K562 (cell line): ENCODE measurements at regions not wholly inside any gene's neighbourhood (a gene's known extent, or its start where the extent isn't known, plus 50 kb on each side); places are given as distances from the start of the nearest gene placed in this dataset.

Source experiments
- ATAC-seq: fragments of 200-7000 bp; cut with Tn5 transposase; 3 replicates; pipeline ENCODE4 v1.9.1; 2020; ENCODE audit warnings: moderate library complexity
- BruUV-seq: library from RNA; stranded (reverse); fragments of 400-500 nt; replicated peaks from 2 replicates; lab custom pipeline; 2021; lab: Mats Ljungman, UMichigan
- CTCF ChIA-PET: fragments of 300-600 bp; formaldehyde crosslinking; extraction: SDS; loops from one replicate; lab custom pipeline; 2021; ENCODE audit warnings: low intra/inter-chr PET ratio; lab: Yijun Ruan, JAX
- POLR2A ChIA-PET: fragments of 300-600, 350-650 bp; sonication (Branson Sonifier 250); formaldehyde crosslinking; extraction: SDS; loops from one replicate; lab custom pipeline; 2021; ENCODE audit warnings: antibody characterized with exemption, inconsistent platforms; lab: Yijun Ruan, JAX
- DNase-seq, 4 experiments: peaks; one replicate each; pipeline versions ENCODE4 v3.0.0 to v3.0.0-alpha.2; 2011 to 2018; ENCODE audit warnings: low spot score in 3 of 4, mixed read lengths in 3 of 4; ENCODE audit errors: extremely low read depth in 1 of 4
- FAIRE-seq: peaks from 2 replicates; lab custom pipeline; 2011; peaks lifted over from hg19 to GRCh38; lab: Jason Lieb, UNC
- H2AFZ ChIP-seq: 2 replicates; pipeline ENCODE4 v1.6.0; 2011; ENCODE audit warnings: low read depth, low read length, control low read depth, inconsistent platforms
- H3K27ac ChIP-seq: fragments of 200-600 bp; 3 replicates; pipeline ENCODE4 v1.8.0; 2011; ENCODE audit warnings: low read depth, mild to moderate bottlenecking, control low read depth, inconsistent platforms, low read length, moderate library complexity, mixed read lengths; ENCODE audit errors: extremely low read depth
- H3K27me3 ChIP-seq, 2 experiments: fragments of 300-600 bp in 1 of 2; 2 replicates in 1 of 2; 3 replicates in 1 of 2; pipeline versions ENCODE4 v1.6.0 to v1.8.0; 2011; ENCODE audit warnings: inconsistent platforms in 2 of 2, low read length in 2 of 2, mild to moderate bottlenecking in 1 of 2, mixed read lengths in 1 of 2, moderate library complexity in 1 of 2; ENCODE audit not compliant: control insufficient read depth in 2 of 2, insufficient read depth in 2 of 2
- H3K36me3 ChIP-seq: fragments of 300-600 bp; 3 replicates; pipeline ENCODE4 v1.8.0; 2011; ENCODE audit warnings: mild to moderate bottlenecking, low read length, inconsistent platforms; ENCODE audit not compliant: control insufficient read depth, insufficient read depth
- H3K4me1 ChIP-seq, 2 experiments: fragments of 200-600 bp in 1 of 2; replicated peaks in 1 of 2; 2 replicates in 1 of 2; 3 replicates in 1 of 2; pipeline versions ENCODE4 v1.5.1 to v1.8.0; 2011; ENCODE audit warnings: inconsistent platforms in 2 of 2, low read length in 2 of 2, mild to moderate bottlenecking in 1 of 2, mixed read lengths in 1 of 2, moderate library complexity in 1 of 2; ENCODE audit not compliant: control insufficient read depth in 2 of 2, insufficient read depth in 2 of 2
- H3K4me2 ChIP-seq: 2 replicates; pipeline ENCODE4 v1.6.1; 2011; ENCODE audit warnings: low read length, control low read depth, inconsistent platforms, mixed read lengths; ENCODE audit not compliant: insufficient read depth
- H3K4me3 ChIP-seq: fragments of 200-600 bp; sonication (generic), shearing (Covaris generic); 2 replicates; pipeline ENCODE4 v1.5.1; 2016; ENCODE audit warnings: control low read depth, inconsistent platforms
- H3K79me2 ChIP-seq: fragments of 200-600 bp; 3 replicates; pipeline ENCODE4 v1.8.0; 2011; ENCODE audit warnings: low read length, inconsistent platforms; ENCODE audit not compliant: control insufficient read depth, insufficient read depth
- H3K9ac ChIP-seq, 2 experiments: 2 replicates each; pipeline versions ENCODE4 v1.6.0 to v1.6.1; 2011; ENCODE audit warnings: low read depth in 2 of 2, low read length in 2 of 2, control low read depth in 1 of 2, inconsistent platforms in 1 of 2, mild to moderate bottlenecking in 1 of 2, mixed read lengths in 1 of 2; ENCODE audit not compliant: insufficient read depth in 1 of 2
- H3K9me1 ChIP-seq: one replicate; pipeline ENCODE4 v1.6.0; 2011; ENCODE audit warnings: inconsistent platforms, mild to moderate bottlenecking, low read length, moderate library complexity; ENCODE audit not compliant: control insufficient read depth, insufficient read depth
- H3K9me3 ChIP-seq: replicated peaks from 2 replicates; pipeline ENCODE4 v1.5.1; 2011; ENCODE audit warnings: low read depth, low read length, inconsistent platforms; ENCODE audit not compliant: control insufficient read depth, insufficient read depth
- H4K20me1 ChIP-seq: replicated peaks from 2 replicates; pipeline ENCODE4 v1.6.1; 2011; ENCODE audit warnings: low read length, inconsistent platforms, mixed read lengths; ENCODE audit not compliant: control insufficient read depth, insufficient read depth
- DPF2 ChIP-seq: fragments of 450-650 bp; IDR thresholded peaks from 2 replicates; pipeline ENCODE4 v1.6.1; 2016
- LEF1 ChIP-seq: fragments of 450-650 bp; IDR thresholded peaks from 2 replicates; pipeline ENCODE4 v1.6.1; 2016; ENCODE audit warnings: mild to moderate bottlenecking
- MYNN ChIP-seq, 2 experiments: sonication (generic); formaldehyde crosslinking in 1 of 2; IDR thresholded peaks; 2 replicates each; pipeline versions ENCODE4 v1.5.0 to v1.6.1; 2016 to 2020; ENCODE audit warnings: antibody characterized with exemption in 1 of 2, missing genetic modification reagents in 1 of 2
- NCOA2 ChIP-seq, 2 experiments: fragments of 450-650 bp; IDR thresholded peaks; 2 replicates each; pipeline ENCODE4 v1.6.1; 2018; ENCODE audit warnings: mild to moderate bottlenecking in 2 of 2, moderate library complexity in 1 of 2; ENCODE audit not compliant: partially characterized antibody in 2 of 2
- NCOR1 ChIP-seq: fragments of 450-650 bp; IDR thresholded peaks from 2 replicates; pipeline ENCODE4 v1.6.1; 2016; ENCODE audit warnings: mild to moderate bottlenecking, moderate library complexity
- NFATC3 ChIP-seq: fragments of 450-650 bp; IDR thresholded peaks from 2 replicates; pipeline ENCODE4 v1.6.1; 2017; ENCODE audit warnings: mild to moderate bottlenecking
- NR3C1 ChIP-seq: sonication (generic); formaldehyde crosslinking; IDR thresholded peaks from 2 replicates; pipeline ENCODE4 v1.8.1; 2022; ENCODE audit warnings: missing genetic modification reagents
- SMARCA4 ChIP-seq: fragments of 450-650 bp; IDR thresholded peaks from 2 replicates; pipeline ENCODE4 v1.6.1; 2016
- SMARCC2 ChIP-seq: fragments of 450-650 bp; IDR thresholded peaks from 2 replicates; pipeline ENCODE4 v1.6.1; 2017; ENCODE audit warnings: antibody characterized with exemption, moderate library complexity, mild to moderate bottlenecking, low read depth
- SMARCE1 ChIP-seq: fragments of 450-650 bp; IDR thresholded peaks from 2 replicates; pipeline ENCODE4 v1.7.1; 2016; ENCODE audit warnings: mild to moderate bottlenecking
- SPI1 ChIP-seq: IDR thresholded peaks from 2 replicates; pipeline ENCODE4 v1.6.1; 2011; ENCODE audit warnings: low read depth, low read length, control low read depth, borderline replicate concordance
- TARDBP ChIP-seq: fragments of 450-650 bp; IDR thresholded peaks from 2 replicates; pipeline ENCODE4 v1.6.1; 2016
- TGIF2 ChIP-seq: sonication (generic); formaldehyde crosslinking; IDR thresholded peaks from 2 replicates; pipeline ENCODE4 v1.8.1; 2022; ENCODE audit warnings: mild to moderate bottlenecking, missing genetic modification reagents, moderate library complexity
- ZC3H11A ChIP-seq: IDR thresholded peaks from 2 replicates; pipeline ENCODE4 v1.6.1; 2012; ENCODE audit warnings: low read depth, low read length, improper control_type of control experiment
- ZFP1 ChIP-seq: fragments of 450-650 bp; formaldehyde crosslinking; IDR thresholded peaks from 2 replicates; pipeline ENCODE4 v1.4.0; 2020; ENCODE audit warnings: mild to moderate bottlenecking, mixed read lengths
- ZFPM2 ChIP-seq: fragments of 250-450 bp; sonication (Bioruptor Pico); IDR thresholded peaks from 2 replicates; pipeline ENCODE4 v1.5.1; 2022; ENCODE audit warnings: mild to moderate bottlenecking
- ZNF23 ChIP-seq: fragments of 250-450 bp; sonication (Bioruptor Pico); IDR thresholded peaks from 2 replicates; pipeline ENCODE4 v1.4.0; 2020; ENCODE audit warnings: mild to moderate bottlenecking
- ZNF324 ChIP-seq: fragments of 250-450 bp; sonication (Bioruptor Pico); IDR thresholded peaks from 2 replicates; pipeline ENCODE4 v1.4.0; 2020; ENCODE audit warnings: mild to moderate bottlenecking
- ZNF592 ChIP-seq: fragments of 450-650 bp; IDR thresholded peaks from 2 replicates; pipeline ENCODE4 v1.6.1; 2017; ENCODE audit warnings: antibody characterized with exemption, mild to moderate bottlenecking
- WGBS: fragments of 100-300 bp; shearing (Covaris generic); methylation state at CpG from one replicate; pipeline ENCODE4 v1.1.6; 2016; ENCODE audit warnings: low coverage, mixed read lengths; ENCODE audit not compliant: insufficient coverage; ENCODE audit errors: missing lambda C conversion rate; 5-methylcytosine and 5-hydroxymethylcytosine counted together
- in situ Hi-C: fragments of 300-500 bp; cut with MboI; formaldehyde crosslinking; loops from 4 replicates; pipeline ENCODE4 v1.15.0; 2018; ENCODE audit warnings: inconsistent platforms, mixed read lengths
- intact Hi-C: fragments of 100-400 bp; cut with micrococcal nuclease; formaldehyde crosslinking; loops from 2 replicates; pipeline ENCODE4 v1.14.2; 2022

GRCh38 chr7:136067277-136067676 is 90.1 kb upstream of the MTPN start:
- in situ Hi-C loops = no loop called here
- FAIRE-seq (no peak), DNase-seq (peak in 2 of 4 experiments; percentile 48 to 58), ATAC-seq (peak; percentile 47)
- H3K36me3 ChIP-seq = no peaks in the 10 kb centered on the region
- H3K4me1 ChIP-seq = peaks cover 4 to 47% of the 10 kb centered on the region in 2 experiments; a peak in 4 of 5 replicates
- peak overlapping the region; percentile 56; the same call in 2 of the 3 replicates for H3K27ac ChIP-seq
- no peaks in the 10 kb centered on the region for H4K20me1 ChIP-seq
- 0% methylated on average over 1 of the region's 1 CpG for WGBS
- H3K9ac ChIP-seq = no peak overlapping the region
- H3K9me1 ChIP-seq = no peaks in the 10 kb centered on the region
- H3K9me3 ChIP-seq = no peaks in the 10 kb centered on the region
- no peak overlapping the region for H3K4me2 ChIP-seq
- CTCF ChIA-PET = no interaction called here
- H3K27me3 ChIP-seq = no peaks in the 10 kb centered on the region
- H3K4me3 ChIP-seq = no peak overlapping the region
- H3K79me2 ChIP-seq = no peaks in the 10 kb centered on the region
- no TSS peak for BruUV-seq
- H2AFZ ChIP-seq = peak overlapping the region; percentile 73
- POLR2A ChIA-PET = interaction anchor here (1.1 kb wide), 1 partner anchor 11 kb away, joined by 4 read pairs; no protein-coding TSS in a partner anchor
- intact Hi-C loops = no loop called here
- TF ChIP-seq DPF2 (peak; percentile 63; the same call in 1 of the 2 replicates), ZFP1 (CRISPR knock-in tag) (no peak), ZNF23 (CRISPR knock-in tag) (no peak), LEF1 (peak; percentile 66; the same call in 1 of the 2 replicates), ZC3H11A (no peak), NFATC3 (no peak), ZNF324 (no peak), ZNF592 (peak; percentile 47; the same call in 1 of the 2 replicates), NCOA2 (IDR thresholded peaks at IDR 0.05; ENCODE audit: partially characterized antibody in 2 of 2) (peak in 1 of 2 experiments; percentile 48), SMARCE1 (peak; percentile 17; the same call in 1 of the 2 replicates), SPI1 (peak; percentile 49; the same call in 1 of the 2 replicates), TARDBP (no peak), MYNN (IDR thresholded peaks at IDR 0.05) (no peak), MYNN (CRISPR knock-in tag; IDR thresholded peaks at IDR 0.05) (no peak), TGIF2 (CRISPR knock-in tag) (no peak), NCOR1 (peak; percentile 62), SMARCA4 (peak; percentile 80), NR3C1 (CRISPR knock-in tag) (no peak), ZFPM2 (CRISPR knock-in tag) (no peak), SMARCC2 (peak; percentile 49; the same call in 1 of the 2 replicates)
